Gastrocnemius medialis (tissue), 4 donors: ENCODE measurements at regions not wholly inside any gene's neighbourhood (a gene's known extent, or its start where the extent isn't known, plus 50 kb on each side); places are given as distances from the start of the nearest gene placed in this dataset.

Experiments used
- ATAC-seq, 2 donors: fragments of 150-250 bp; one replicate each; pipeline ENCODE4 v1.9.1; 2016
- DNase-seq, 2 donors: peaks; one replicate each; pipeline ENCODE4 v3.0.0-alpha.2; 2019
- H3K27ac ChIP-seq, 4 donors: fragments of 200-600 bp; sonication (generic); 1 replicate in 1 of 4; 2 replicates in 3 of 4; pipeline ENCODE4 v1.5.1; 2016 to 2018; ENCODE audit warnings: mild to moderate bottlenecking in 2 of 4, moderate library complexity in 1 of 4
- H3K27me3 ChIP-seq, 3 donors: fragments of 200-600 bp; sonication (generic) in 2 of 3; 1 replicate in 1 of 3; 2 replicates in 2 of 3; pipeline versions ENCODE4 v1.5.1 to v1.6.0; 2016 to 2019; ENCODE audit warnings: mild to moderate bottlenecking in 1 of 3, moderate library complexity in 1 of 3
- H3K36me3 ChIP-seq, 2 donors: fragments of 200-600 bp; sonication (generic) in 1 of 2; one replicate each; pipeline ENCODE4 v1.5.1; 2017 to 2018
- H3K4me1 ChIP-seq, 2 donors: fragments of 200-600 bp; sonication (generic) in 1 of 2; one replicate each; pipeline ENCODE4 v1.5.1; 2016 to 2017; ENCODE audit warnings: mild to moderate bottlenecking in 2 of 2
- H3K4me3 ChIP-seq, 4 donors: fragments of 200-600 bp; sonication (generic) in 3 of 4; 1 replicate in 1 of 4; 2 replicates in 3 of 4; pipeline ENCODE4 v1.5.1; 2016 to 2019; ENCODE audit warnings: mild to moderate bottlenecking in 2 of 4
- H3K9me3 ChIP-seq, 3 donors: fragments of 200-600 bp; sonication (generic) in 2 of 3; 1 replicate in 1 of 3; 2 replicates in 2 of 3; pipeline ENCODE4 v1.5.1; 2016 to 2019
- POLR2A ChIP-seq, 2 donors: fragments of 450-650 bp; IDR thresholded peaks; one replicate each; pipeline ENCODE4 v1.6.1; 2017; ENCODE audit warnings: antibody characterized with exemption in 2 of 2, mild to moderate bottlenecking in 2 of 2, moderate library complexity in 2 of 2
- in situ Hi-C, 4 donors: fragments of 200-750 bp; cut with MboI; loops; one replicate each; pipeline versions ENCODE4 v1.15.0 to v1.8.0; 2017; ENCODE audit warnings: low sequenced_read_pairs in 4 of 4
- intact Hi-C: fragments of 100-400 bp; cut with DNase I; formaldehyde crosslinking; loops from one replicate; pipeline ENCODE4 v1.15.1; 2023; ENCODE audit warnings: low total_unique reads
- TF ChIP-seq, protein P1 (sequence below), 5 experiments: fragments of 450-650 bp in 3 of 5; fragments of 200-600 bp in 2 of 5; sonication (generic) in 2 of 5; IDR thresholded peaks in 4 of 5; conservative IDR thresholded peaks in 1 of 5; 1 replicate in 4 of 5; 2 replicates in 1 of 5; pipeline ENCODE4 v1.5.1; 2016 to 2019; ENCODE audit warnings: antibody characterized with exemption in 5 of 5, mild to moderate bottlenecking in 3 of 5, moderate library complexity in 3 of 5

DNA sequence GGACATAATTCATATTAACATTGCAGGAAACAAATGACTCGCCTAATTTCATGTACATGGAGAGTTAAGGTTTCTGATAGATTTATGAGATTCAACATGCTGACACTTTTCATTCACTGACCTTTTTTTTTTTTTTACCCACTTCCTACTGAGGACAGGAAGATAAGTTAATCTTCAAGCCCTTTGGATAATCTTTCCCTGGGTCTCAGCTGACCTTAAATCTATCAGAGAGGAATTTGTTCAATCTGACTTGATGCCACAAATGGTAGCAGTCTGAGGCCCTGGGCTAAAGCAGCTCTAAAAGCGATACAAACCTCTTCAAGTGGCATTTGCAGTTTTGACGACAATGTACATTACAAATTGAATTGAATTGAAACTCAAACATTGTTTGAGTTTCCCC is 493.3 kb upstream of the SORCS1 start:
- Histone ChIP-seq H3K27me3 (no peaks in the 10 kb centered on the region), H3K27ac (no peak overlapping the region)
- TF ChIP-seq POLR2A (IDR thresholded peaks at IDR 0.05): no peak
- TF ChIP-seq, protein P1, sequence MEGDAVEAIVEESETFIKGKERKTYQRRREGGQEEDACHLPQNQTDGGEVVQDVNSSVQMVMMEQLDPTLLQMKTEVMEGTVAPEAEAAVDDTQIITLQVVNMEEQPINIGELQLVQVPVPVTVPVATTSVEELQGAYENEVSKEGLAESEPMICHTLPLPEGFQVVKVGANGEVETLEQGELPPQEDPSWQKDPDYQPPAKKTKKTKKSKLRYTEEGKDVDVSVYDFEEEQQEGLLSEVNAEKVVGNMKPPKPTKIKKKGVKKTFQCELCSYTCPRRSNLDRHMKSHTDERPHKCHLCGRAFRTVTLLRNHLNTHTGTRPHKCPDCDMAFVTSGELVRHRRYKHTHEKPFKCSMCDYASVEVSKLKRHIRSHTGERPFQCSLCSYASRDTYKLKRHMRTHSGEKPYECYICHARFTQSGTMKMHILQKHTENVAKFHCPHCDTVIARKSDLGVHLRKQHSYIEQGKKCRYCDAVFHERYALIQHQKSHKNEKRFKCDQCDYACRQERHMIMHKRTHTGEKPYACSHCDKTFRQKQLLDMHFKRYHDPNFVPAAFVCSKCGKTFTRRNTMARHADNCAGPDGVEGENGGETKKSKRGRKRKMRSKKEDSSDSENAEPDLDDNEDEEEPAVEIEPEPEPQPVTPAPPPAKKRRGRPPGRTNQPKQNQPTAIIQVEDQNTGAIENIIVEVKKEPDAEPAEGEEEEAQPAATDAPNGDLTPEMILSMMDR (IDR thresholded peaks at IDR 0.05 in 4 of 5, conservative IDR thresholded peaks at IDR 0.05 in 1 of 5): no peak

DNA sequence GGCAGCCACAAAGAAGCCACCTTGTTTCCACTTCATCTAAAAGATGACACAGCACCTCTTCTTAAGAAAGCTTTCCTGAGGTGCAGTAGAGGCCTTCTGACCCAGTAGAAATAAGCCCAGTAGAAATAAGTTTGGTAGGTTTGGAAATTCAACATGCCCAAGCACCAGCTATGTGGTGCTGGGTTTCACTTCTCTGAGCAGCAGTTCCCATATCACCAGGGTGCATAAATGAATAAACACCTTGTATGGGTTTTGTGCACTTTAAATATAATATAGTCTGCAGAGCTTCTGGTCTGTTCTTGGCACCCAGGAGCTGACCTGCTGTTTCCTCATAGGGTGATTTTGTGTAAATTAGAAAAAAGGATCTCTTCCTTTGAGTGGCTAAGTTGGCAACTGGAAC is 492.4 kb upstream of the SORCS1 start:
- H3K27me3 ChIP-seq: no peaks in the 10 kb centered on the region
- H3K27ac ChIP-seq: no peak overlapping the region
- no peaks in the 10 kb centered on the region for H3K9me3 ChIP-seq
- H3K4me3 ChIP-seq: no peak overlapping the region
- ATAC-seq (no peak), DNase-seq (no peak)
- in situ Hi-C loops: no loop called here
- no peaks in the 10 kb centered on the region for H3K36me3 ChIP-seq
- H3K4me1 ChIP-seq: no peaks in the 10 kb centered on the region
- no peak for TF ChIP-seq POLR2A (IDR thresholded peaks at IDR 0.05)
- TF ChIP-seq, protein P1 (IDR thresholded peaks at IDR 0.05 in 4 of 5, conservative IDR thresholded peaks at IDR 0.05 in 1 of 5): no peak
- intact Hi-C loops: no loop called here

More for the DNA sequence above, 493.3 kb upstream of the SORCS1 start:
- DNase-seq: no peak
- no peak overlapping the region for H3K4me3 ChIP-seq
- no peaks in the 10 kb centered on the region for H3K9me3 ChIP-seq
- no peak for ATAC-seq
- no peaks in the 10 kb centered on the region for H3K36me3 ChIP-seq
- in situ Hi-C loops: no loop called here
- H3K4me1 ChIP-seq: no peaks in the 10 kb centered on the region
- intact Hi-C loops: no loop called here

DNA sequence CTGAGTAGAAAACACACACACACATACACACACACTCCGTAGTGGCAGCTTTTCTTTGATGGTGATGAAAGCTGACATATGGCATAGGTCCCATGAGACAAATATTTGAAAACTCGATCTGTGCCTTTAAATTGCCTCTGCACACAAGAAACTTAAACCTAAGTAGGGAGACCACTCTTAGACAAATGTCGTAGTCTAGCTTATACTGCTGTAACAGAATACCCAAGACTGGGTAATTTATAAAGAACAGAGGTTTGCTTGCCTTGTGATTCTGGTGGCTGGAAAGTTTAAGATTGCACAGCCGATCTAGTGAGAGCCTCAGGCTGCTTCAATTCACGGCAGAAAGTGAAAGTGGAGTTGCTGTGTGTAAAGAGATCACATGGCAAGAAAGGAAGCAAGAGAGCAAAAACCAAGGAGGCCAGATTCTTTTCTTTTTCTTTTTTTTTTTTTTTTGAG is 489.4 kb upstream of the SORCS1 start:
- in situ Hi-C loops: no loop called here
- H3K27ac ChIP-seq: no peak overlapping the region
- ATAC-seq (no peak), DNase-seq (no peak)
- no peak for TF ChIP-seq POLR2A (IDR thresholded peaks at IDR 0.05)
- TF ChIP-seq, protein P1 (IDR thresholded peaks at IDR 0.05 in 4 of 5, conservative IDR thresholded peaks at IDR 0.05 in 1 of 5): no peak
- H3K27me3 ChIP-seq: no peaks in the 10 kb centered on the region
- no peaks in the 10 kb centered on the region for H3K9me3 ChIP-seq
- H3K4me1 ChIP-seq: no peaks in the 10 kb centered on the region
- intact Hi-C loops: no loop called here
- H3K4me3 ChIP-seq: peak overlapping the region in 3 of 4 donors; percentile 37 to 48 (median 42)
- no peaks in the 10 kb centered on the region for H3K36me3 ChIP-seq

DNA sequence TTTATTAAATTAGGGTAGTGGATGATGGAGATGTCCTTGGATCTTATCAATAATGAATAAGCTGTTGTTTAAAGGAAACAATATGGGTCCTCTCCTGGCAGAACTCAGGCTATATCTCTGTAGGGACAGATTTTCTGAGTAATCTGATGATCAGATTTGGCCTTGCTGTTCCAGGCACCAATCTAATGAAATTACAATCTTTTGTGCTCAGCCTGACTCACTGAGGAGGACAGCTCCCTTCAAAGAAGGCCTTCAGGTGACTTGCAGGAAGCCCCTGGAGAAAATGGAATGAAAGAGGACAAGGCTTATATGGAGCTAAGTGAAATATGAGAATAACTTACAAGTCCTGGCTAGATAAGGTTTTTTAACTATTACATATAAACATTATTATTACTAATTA is 486.4 kb upstream of the SORCS1 start:
- no peaks in the 10 kb centered on the region for H3K27me3 ChIP-seq
- ATAC-seq: no peak
- TF ChIP-seq POLR2A (IDR thresholded peaks at IDR 0.05): no peak
- TF ChIP-seq, protein P1 (IDR thresholded peaks at IDR 0.05 in 4 of 5, conservative IDR thresholded peaks at IDR 0.05 in 1 of 5): no peak
- intact Hi-C loops: no loop called here
- no peaks in the 10 kb centered on the region for H3K9me3 ChIP-seq
- in situ Hi-C loops: no loop called here
- H3K4me1 ChIP-seq: no peaks in the 10 kb centered on the region
- no peak for DNase-seq
- no peaks in the 10 kb centered on the region for H3K36me3 ChIP-seq
- H3K27ac ChIP-seq: no peak overlapping the region
- H3K4me3 ChIP-seq: no peak overlapping the region

DNA sequence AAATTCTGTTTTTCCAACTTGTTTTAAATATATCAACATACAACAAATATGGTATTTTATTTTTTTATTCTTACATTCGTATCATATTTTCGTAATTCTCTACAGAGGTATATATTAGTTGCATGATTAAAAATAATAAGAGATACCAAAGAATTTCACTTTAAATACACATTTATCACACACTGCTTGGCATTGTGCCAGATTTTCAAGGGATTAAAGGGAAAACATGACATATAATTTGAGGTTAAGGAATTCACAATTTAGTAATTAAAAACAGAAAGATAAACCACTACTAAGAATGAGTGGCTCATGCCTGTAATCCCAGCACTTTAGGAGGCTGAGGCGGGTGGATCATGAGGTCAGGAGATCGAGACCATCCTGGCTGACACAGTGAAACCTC is 484.7 kb upstream of the SORCS1 start:
- Histone ChIP-seq H3K4me1 (no peaks in the 10 kb centered on the region), H3K27ac (no peak overlapping the region), H3K4me3 (no peak overlapping the region), H3K9me3 (no peaks in the 10 kb centered on the region), H3K36me3 (no peaks in the 10 kb centered on the region), H3K27me3 (no peaks in the 10 kb centered on the region)
- in situ Hi-C loops: no loop called here
- DNase-seq (no peak), ATAC-seq (no peak)
- TF ChIP-seq, protein P1 (IDR thresholded peaks at IDR 0.05 in 4 of 5, conservative IDR thresholded peaks at IDR 0.05 in 1 of 5): no peak
- no peak for TF ChIP-seq POLR2A (IDR thresholded peaks at IDR 0.05)
- intact Hi-C loops: no loop called here
